ENCODE measurements at regions not wholly inside any gene's neighbourhood (a gene's known extent, or its start where the extent isn't known, plus 50 kb on each side); places are given as distances from the start of the nearest gene placed in this dataset. TPM values are rescaled to one million over a fixed set of nuclear protein-coding genes. Genes with fewer than 3 reads are reported as not detected.

- no peak overlapping the region for H3K27ac Mint-ChIP-seq (ENCODE audit: unreplicated experiment)
Measured at GRCh38 chr6:37551446-37551845, 51.8 kb upstream of the CCDC167 start.

GRCh38 chr6:37551002-37551401 lies 51.3 kb upstream of the CCDC167 start:
- TF ChIP-seq, protein P1, sequence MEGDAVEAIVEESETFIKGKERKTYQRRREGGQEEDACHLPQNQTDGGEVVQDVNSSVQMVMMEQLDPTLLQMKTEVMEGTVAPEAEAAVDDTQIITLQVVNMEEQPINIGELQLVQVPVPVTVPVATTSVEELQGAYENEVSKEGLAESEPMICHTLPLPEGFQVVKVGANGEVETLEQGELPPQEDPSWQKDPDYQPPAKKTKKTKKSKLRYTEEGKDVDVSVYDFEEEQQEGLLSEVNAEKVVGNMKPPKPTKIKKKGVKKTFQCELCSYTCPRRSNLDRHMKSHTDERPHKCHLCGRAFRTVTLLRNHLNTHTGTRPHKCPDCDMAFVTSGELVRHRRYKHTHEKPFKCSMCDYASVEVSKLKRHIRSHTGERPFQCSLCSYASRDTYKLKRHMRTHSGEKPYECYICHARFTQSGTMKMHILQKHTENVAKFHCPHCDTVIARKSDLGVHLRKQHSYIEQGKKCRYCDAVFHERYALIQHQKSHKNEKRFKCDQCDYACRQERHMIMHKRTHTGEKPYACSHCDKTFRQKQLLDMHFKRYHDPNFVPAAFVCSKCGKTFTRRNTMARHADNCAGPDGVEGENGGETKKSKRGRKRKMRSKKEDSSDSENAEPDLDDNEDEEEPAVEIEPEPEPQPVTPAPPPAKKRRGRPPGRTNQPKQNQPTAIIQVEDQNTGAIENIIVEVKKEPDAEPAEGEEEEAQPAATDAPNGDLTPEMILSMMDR (IDR thresholded peaks at IDR 0.05) = no peak
- Mint-ChIP-seq H3K36me3 (ENCODE audit: low read depth) (no peaks in the 10 kb centered on the region), H3K4me1 (ENCODE audit: low read depth) (peaks cover 28% of the 10 kb centered on the region), H3K27me3 (ENCODE audit: low read depth) (no peaks in the 10 kb centered on the region), H3K4me3 (ENCODE audit: unreplicated experiment) (no peak overlapping the region), H3K27ac (ENCODE audit: unreplicated experiment) (no peak overlapping the region), H3K9me3 (ENCODE audit: low read depth) (no peaks in the 10 kb centered on the region)
- no peak for DNase-seq (ENCODE audit: low spot score)

More at GRCh38 chr6:37551446-37551845, 51.8 kb upstream of the CCDC167 start:
- no peaks in the 10 kb centered on the region for H3K27me3 Mint-ChIP-seq (ENCODE audit: low read depth)
- H3K4me3 Mint-ChIP-seq (ENCODE audit: unreplicated experiment) = no peak overlapping the region
- no peak for DNase-seq (ENCODE audit: low spot score)
- H3K4me1 Mint-ChIP-seq (ENCODE audit: low read depth) = peaks cover 28% of the 10 kb centered on the region
- TF ChIP-seq, protein P1 (IDR thresholded peaks at IDR 0.05) = no peak
- H3K36me3 Mint-ChIP-seq (ENCODE audit: low read depth) = no peaks in the 10 kb centered on the region
- H3K9me3 Mint-ChIP-seq (ENCODE audit: low read depth) = no peaks in the 10 kb centered on the region

DNA sequence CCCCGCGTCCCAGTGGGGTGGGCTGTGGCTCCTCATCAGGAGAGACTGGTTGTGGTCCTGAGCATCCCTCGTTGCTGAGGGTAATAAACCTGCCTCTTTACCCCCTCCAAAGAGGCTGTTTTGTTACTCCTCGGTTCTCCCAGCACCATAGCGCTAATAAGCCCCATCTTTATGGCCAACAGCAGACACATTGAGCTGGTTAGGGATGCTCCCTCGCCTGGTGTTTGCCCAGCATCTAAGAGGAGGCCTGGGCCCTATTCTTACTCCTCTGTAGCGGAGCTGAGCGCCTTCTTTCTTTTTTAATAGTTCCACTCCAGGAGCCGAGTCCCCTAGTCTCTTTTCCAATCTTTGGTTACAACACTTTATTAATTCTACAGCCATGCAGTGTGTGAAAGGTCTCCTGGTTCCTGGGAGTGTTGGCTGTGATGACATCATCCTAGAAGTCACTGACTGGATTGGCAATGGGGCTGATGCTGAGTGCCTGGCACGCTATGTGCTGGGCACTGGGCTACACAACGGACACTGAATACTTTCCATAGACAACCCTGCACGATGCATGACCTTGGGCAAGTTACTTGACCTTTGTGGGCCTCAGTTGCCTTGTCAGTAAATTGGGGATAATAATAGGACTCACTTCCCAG lies 50.6 kb upstream of the CCDC167 start:
- Mint-ChIP-seq H3K9me3 (ENCODE audit: low read depth) (no peaks in the 10 kb centered on the region), H3K4me3 (ENCODE audit: unreplicated experiment) (no peak overlapping the region), H3K36me3 (ENCODE audit: low read depth) (no peaks in the 10 kb centered on the region), H3K27ac (ENCODE audit: unreplicated experiment) (no peak overlapping the region), H3K27me3 (ENCODE audit: low read depth) (no peaks in the 10 kb centered on the region), H3K4me1 (ENCODE audit: low read depth) (peaks cover 26% of the 10 kb centered on the region)
- TF ChIP-seq, protein P1 (IDR thresholded peaks at IDR 0.05) = no peak
- no peak for DNase-seq (ENCODE audit: low spot score)

- H3K27ac Mint-ChIP-seq (ENCODE audit: unreplicated experiment) = no peak overlapping the region
- no peak overlapping the region for H3K4me3 Mint-ChIP-seq (ENCODE audit: unreplicated experiment)
- no peak for DNase-seq (ENCODE audit: low spot score)
- no peaks in the 10 kb centered on the region for H3K9me3 Mint-ChIP-seq (ENCODE audit: low read depth)
- TF ChIP-seq, protein P1 (IDR thresholded peaks at IDR 0.05) = no peak
- no peaks in the 10 kb centered on the region for H3K36me3 Mint-ChIP-seq (ENCODE audit: low read depth)
- H3K4me1 Mint-ChIP-seq (ENCODE audit: low read depth) = peaks cover 20% of the 10 kb centered on the region
- peaks cover 2% of the 10 kb centered on the region for H3K27me3 Mint-ChIP-seq (ENCODE audit: low read depth)
Measured at GRCh38 chr6:37549558-37549957, 49.9 kb upstream of the CCDC167 start.

Small RNAs in the stretch of these regions (microRNA-seq; reads per million reads assigned to microRNA genes)
- gene MIR4462 (ENCODE audit: borderline number of aligned reads) = not detected
